ENCODE measurements at regions not wholly inside any gene's neighbourhood (a gene's known extent, or its start where the extent isn't known, plus 50 kb on each side); places are given as distances from the start of the nearest gene placed in this dataset.

DNA sequence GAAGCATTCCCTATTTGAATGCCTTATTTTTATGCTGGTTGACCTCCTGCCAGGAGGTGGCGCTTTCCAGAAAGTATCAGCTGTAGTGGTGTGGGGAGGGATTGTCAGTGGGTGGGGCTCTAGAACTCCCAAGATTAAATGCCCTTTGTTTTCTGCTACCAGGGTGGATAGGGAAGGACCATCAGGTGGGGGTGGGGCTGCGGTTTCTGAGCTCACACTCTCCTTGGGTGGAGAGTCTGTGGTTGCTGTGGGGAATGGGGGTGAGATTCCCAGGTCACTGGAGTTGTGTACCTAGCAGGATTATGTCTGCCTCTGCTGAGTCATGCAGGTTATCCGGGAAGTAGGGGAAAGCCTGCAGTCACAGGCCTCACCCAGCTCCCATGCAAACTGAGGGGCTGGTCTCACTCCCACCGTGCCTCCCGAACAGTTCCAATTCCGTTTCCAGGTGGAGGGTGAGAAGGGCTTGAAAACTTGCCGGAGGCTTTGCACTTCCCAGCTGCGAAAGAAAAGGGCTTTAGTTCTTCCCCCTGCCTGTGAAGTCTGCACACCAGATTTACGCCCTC is 68.3 kb downstream of the ALG10B start:
- no peaks in the 10 kb centered on the region for H3K4me1 Mint-ChIP-seq (ENCODE audit: low read depth)
- Histone ChIP-seq H3K27ac (ENCODE audit: low read depth in 1 of 2, low read length in 2 of 2) (no peak overlapping the region), H3K9me3 (ENCODE audit: control insufficient read depth in 1 of 2, insufficient read depth in 1 of 2, low read length in 2 of 2) (peaks cover 0 to 7% of the 10 kb centered on the region in 2 experiments), H3K4me1 (ENCODE audit: insufficient read depth, low read length) (no peaks in the 10 kb centered on the region), H3K36me3 (ENCODE audit: insufficient read depth, low read length) (no peaks in the 10 kb centered on the region), H3K4me3 (ENCODE audit: low read length) (no peak overlapping the region), H3K27me3 (ENCODE audit: control insufficient read depth in 1 of 2, insufficient read depth in 2 of 2, low read length in 2 of 2) (no peaks in the 10 kb centered on the region)
- intact Hi-C loops (cut with DNase I, micrococcal nuclease) = no loop called here
- DNase-seq (no peak), ATAC-seq (ENCODE audit: poor library complexity) (no peak)
- POLR2A ChIA-PET = no interaction called here
- H3K27ac Mint-ChIP-seq = no peak overlapping the region
- TF ChIP-seq, protein P1, sequence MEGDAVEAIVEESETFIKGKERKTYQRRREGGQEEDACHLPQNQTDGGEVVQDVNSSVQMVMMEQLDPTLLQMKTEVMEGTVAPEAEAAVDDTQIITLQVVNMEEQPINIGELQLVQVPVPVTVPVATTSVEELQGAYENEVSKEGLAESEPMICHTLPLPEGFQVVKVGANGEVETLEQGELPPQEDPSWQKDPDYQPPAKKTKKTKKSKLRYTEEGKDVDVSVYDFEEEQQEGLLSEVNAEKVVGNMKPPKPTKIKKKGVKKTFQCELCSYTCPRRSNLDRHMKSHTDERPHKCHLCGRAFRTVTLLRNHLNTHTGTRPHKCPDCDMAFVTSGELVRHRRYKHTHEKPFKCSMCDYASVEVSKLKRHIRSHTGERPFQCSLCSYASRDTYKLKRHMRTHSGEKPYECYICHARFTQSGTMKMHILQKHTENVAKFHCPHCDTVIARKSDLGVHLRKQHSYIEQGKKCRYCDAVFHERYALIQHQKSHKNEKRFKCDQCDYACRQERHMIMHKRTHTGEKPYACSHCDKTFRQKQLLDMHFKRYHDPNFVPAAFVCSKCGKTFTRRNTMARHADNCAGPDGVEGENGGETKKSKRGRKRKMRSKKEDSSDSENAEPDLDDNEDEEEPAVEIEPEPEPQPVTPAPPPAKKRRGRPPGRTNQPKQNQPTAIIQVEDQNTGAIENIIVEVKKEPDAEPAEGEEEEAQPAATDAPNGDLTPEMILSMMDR (IDR thresholded peaks at IDR 0.05) = no peak
- H3K9me3 Mint-ChIP-seq = peaks cover 14% of the 10 kb centered on the region
- CTCF ChIA-PET = interaction anchor here (1.1 kb wide), 1 partner anchor 30 kb away, joined by 3 read pairs; no protein-coding TSS in a partner anchor
- H3K36me3 Mint-ChIP-seq (ENCODE audit: low read depth) = no peaks in the 10 kb centered on the region
- H3K4me3 Mint-ChIP-seq = no peak overlapping the region
- H3K27me3 Mint-ChIP-seq = no peaks in the 10 kb centered on the region

DNA sequence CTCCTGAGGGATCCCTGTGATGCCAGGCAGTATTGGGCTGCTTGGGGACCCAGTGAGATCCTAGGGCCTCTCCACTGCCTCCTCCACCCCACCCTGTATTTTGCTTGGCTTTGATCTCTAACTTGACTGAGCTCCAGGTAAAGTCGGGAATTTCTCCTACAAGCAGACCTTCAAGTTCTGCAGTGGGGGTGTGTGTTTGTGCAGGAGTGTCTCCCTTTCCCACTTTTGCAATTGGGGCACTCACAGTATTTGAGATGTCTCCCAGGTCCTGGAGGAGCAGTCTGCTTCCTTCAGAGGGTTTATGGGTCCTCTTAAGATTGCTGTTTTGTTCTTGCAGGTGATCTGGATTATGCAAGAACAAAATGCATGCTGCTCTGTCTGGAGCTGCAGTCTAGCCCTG is 68.9 kb downstream of the ALG10B start:
- Mint-ChIP-seq H3K27me3 (no peaks in the 10 kb centered on the region), H3K4me1 (ENCODE audit: low read depth) (no peaks in the 10 kb centered on the region), H3K4me3 (no peak overlapping the region), H3K36me3 (ENCODE audit: low read depth) (no peaks in the 10 kb centered on the region), H3K9me3 (peaks cover 14% of the 10 kb centered on the region), H3K27ac (no peak overlapping the region)
- Histone ChIP-seq H3K9me3 (ENCODE audit: control insufficient read depth in 1 of 2, insufficient read depth in 1 of 2, low read length in 2 of 2) (peaks cover 0 to 7% of the 10 kb centered on the region in 2 experiments), H3K36me3 (ENCODE audit: insufficient read depth, low read length) (no peaks in the 10 kb centered on the region), H3K4me3 (ENCODE audit: low read length) (no peak overlapping the region), H3K27me3 (ENCODE audit: control insufficient read depth in 1 of 2, insufficient read depth in 2 of 2, low read length in 2 of 2) (no peaks in the 10 kb centered on the region), H3K4me1 (ENCODE audit: insufficient read depth, low read length) (no peaks in the 10 kb centered on the region), H3K27ac (ENCODE audit: low read depth in 1 of 2, low read length in 2 of 2) (no peak overlapping the region)
- ChIA-PET POLR2A (no interaction called here), CTCF (interaction anchor here (1.1 kb wide), 1 partner anchor 30 kb away, joined by 3 read pairs; no protein-coding TSS in a partner anchor)
- intact Hi-C loops (cut with DNase I, micrococcal nuclease) = no loop called here
- ATAC-seq (ENCODE audit: poor library complexity) (no peak), DNase-seq (no peak)
- TF ChIP-seq, protein P1 (IDR thresholded peaks at IDR 0.05) = no peak

DNA sequence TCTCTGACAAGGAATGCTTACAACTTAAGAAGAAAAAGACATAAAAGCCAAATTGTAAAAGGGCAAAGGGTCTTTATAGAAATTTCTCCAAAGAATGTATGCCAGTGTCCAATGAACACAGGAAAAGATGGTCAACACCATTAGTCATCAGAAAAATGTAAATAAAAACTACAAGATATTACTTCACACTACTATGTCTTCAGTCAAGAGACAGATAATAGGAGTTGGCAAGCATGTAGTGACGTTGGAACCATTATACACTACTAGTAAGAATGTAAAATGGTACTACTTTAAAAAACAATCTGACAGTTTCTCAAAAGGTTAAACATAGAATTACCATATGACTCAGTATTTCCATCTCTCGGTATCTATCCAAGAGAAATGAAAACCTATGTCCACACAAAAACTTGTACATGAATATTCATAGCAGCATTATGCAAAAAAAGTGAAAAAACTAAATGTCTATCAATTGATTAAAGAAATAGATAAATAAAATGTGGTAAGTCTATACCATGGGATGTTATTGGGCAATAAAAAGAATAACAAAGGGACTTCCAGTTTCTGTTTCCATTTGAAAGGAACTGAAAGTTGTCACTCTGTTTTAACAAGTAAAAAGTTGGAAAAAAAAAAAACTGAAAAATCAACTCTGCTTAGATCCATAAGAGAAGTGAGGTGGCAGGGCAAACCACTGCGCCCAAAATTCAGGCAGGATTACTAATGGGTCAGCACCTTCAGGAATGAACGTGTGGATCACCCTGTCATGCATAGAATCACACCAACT is 69.8 kb downstream of the ALG10B start:
- TF ChIP-seq, protein P1 (IDR thresholded peaks at IDR 0.05) = no peak
- H3K9me3 Mint-ChIP-seq = peaks cover 14% of the 10 kb centered on the region
- no peak overlapping the region for H3K27ac Mint-ChIP-seq
- no peaks in the 10 kb centered on the region for H3K36me3 Mint-ChIP-seq (ENCODE audit: low read depth)
- DNase-seq = peak in 1 of 14 experiments; percentile 4
- H3K27me3 ChIP-seq (ENCODE audit: control insufficient read depth in 1 of 2, insufficient read depth in 2 of 2, low read length in 2 of 2) = no peaks in the 10 kb centered on the region
- no peak overlapping the region for H3K27ac ChIP-seq (ENCODE audit: low read depth in 1 of 2, low read length in 2 of 2)
- H3K27me3 Mint-ChIP-seq = no peaks in the 10 kb centered on the region
- H3K4me3 Mint-ChIP-seq = no peak overlapping the region
- CTCF ChIA-PET = no interaction called here
- no peaks in the 10 kb centered on the region for H3K4me1 Mint-ChIP-seq (ENCODE audit: low read depth)
- POLR2A ChIA-PET = no interaction called here
- peaks cover 0 to 7% of the 10 kb centered on the region in 2 experiments for H3K9me3 ChIP-seq (ENCODE audit: control insufficient read depth in 1 of 2, insufficient read depth in 1 of 2, low read length in 2 of 2)
- no peaks in the 10 kb centered on the region for H3K4me1 ChIP-seq (ENCODE audit: insufficient read depth, low read length)
- ATAC-seq (ENCODE audit: poor library complexity) = no peak
- H3K36me3 ChIP-seq (ENCODE audit: insufficient read depth, low read length) = no peaks in the 10 kb centered on the region
- H3K4me3 ChIP-seq (ENCODE audit: low read length) = no peak overlapping the region
- intact Hi-C loops (cut with DNase I, micrococcal nuclease) = no loop called here

Measured in CD4-positive, alpha-beta T cell (primary cell).